ENCODE measurements at regions not wholly inside any gene's neighbourhood (a gene's known extent, or its start where the extent isn't known, plus 50 kb on each side); places are given as distances from the start of the nearest gene placed in this dataset.

DNA sequence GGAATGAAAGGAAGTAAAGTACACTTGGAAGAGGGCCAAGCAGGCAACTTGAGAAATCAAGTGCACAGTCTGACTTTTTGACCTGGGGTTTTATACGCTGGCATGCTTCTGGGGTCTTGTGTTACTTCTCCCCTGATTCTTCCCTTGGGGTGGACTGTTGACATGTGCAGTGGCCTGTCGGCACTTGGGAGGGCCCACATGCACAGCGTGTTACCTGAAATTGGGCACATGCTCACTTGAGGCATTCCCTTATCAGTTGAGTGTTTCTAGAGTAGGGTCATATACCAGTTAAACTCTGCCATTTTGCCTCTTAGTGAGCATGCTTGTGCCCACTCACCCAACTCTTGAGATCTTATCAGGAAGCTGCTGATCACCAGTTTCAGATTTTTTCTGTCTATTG, 329.1 kb upstream of the SOX2 start:
- TF ChIP-seq, protein P1, sequence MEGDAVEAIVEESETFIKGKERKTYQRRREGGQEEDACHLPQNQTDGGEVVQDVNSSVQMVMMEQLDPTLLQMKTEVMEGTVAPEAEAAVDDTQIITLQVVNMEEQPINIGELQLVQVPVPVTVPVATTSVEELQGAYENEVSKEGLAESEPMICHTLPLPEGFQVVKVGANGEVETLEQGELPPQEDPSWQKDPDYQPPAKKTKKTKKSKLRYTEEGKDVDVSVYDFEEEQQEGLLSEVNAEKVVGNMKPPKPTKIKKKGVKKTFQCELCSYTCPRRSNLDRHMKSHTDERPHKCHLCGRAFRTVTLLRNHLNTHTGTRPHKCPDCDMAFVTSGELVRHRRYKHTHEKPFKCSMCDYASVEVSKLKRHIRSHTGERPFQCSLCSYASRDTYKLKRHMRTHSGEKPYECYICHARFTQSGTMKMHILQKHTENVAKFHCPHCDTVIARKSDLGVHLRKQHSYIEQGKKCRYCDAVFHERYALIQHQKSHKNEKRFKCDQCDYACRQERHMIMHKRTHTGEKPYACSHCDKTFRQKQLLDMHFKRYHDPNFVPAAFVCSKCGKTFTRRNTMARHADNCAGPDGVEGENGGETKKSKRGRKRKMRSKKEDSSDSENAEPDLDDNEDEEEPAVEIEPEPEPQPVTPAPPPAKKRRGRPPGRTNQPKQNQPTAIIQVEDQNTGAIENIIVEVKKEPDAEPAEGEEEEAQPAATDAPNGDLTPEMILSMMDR (IDR thresholded peaks at IDR 0.05; ENCODE audit: low read depth, low read length): no peak
- no peaks in the 10 kb centered on the region for H3K36me3 ChIP-seq
- DNase-seq: no peak
- peaks cover 9% of the 10 kb centered on the region; the same call in 1 of the 2 replicates for H3K4me1 ChIP-seq
- H3K4me3 ChIP-seq (ENCODE audit: low read depth, low read length): no peak overlapping the region
- no peaks in the 10 kb centered on the region for H3K9me3 ChIP-seq
- H3K27me3 ChIP-seq: no peaks in the 10 kb centered on the region

DNA sequence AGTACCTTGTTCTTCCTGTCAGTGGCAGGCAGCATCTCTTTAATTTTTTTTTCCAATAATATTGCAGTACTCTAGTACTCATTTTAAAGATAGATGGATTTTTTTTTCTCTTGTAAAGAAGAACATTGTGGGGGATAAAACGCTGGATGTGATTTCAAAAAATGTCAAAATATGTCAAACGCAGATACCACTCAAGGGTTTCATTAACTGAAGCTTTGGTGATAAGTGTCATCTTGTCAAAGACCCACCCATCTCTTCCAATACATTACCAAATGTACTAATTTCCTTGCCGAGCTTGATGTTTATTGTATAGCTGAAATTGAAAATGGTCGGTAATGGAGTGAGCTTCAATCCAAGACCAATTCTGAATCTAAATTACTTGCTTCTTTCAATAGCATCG, 332.4 kb upstream of the SOX2 start:
- Histone ChIP-seq H3K4me1 (peaks cover 9% of the 10 kb centered on the region; the same call in 1 of the 2 replicates), H3K9me3 (no peaks in the 10 kb centered on the region), H3K27me3 (no peaks in the 10 kb centered on the region), H3K4me3 (ENCODE audit: low read depth, low read length) (no peak overlapping the region), H3K36me3 (no peaks in the 10 kb centered on the region)
- TF ChIP-seq, protein P1 (IDR thresholded peaks at IDR 0.05; ENCODE audit: low read depth, low read length): no peak
- no peak for DNase-seq

DNA sequence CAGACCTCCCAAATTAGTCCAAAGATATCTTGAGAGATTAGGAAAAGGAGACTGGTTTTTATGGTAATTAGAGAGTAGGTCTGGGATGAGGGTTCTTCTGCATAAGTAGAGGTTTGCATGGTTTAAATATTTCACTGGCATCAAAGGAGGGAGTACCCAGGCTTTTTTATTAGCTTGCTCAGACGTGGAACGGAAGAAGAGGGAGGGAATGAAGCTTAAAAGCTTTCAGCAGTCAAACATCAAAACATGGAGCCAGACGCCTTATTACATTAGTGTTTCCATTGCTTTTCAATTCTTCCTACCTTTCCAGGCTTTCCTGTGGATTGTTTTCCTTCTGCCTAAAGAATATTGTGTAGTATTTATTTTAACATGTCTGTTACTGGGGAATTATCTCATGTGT, 342.1 kb upstream of the SOX2 start:
- Histone ChIP-seq H3K4me3 (ENCODE audit: low read depth, low read length) (no peak overlapping the region), H3K4me1 (peaks cover 7% of the 10 kb centered on the region; the same call in 1 of the 2 replicates), H3K9me3 (no peaks in the 10 kb centered on the region), H3K27me3 (no peaks in the 10 kb centered on the region), H3K36me3 (no peaks in the 10 kb centered on the region)
- DNase-seq: no peak
- TF ChIP-seq, protein P1 (IDR thresholded peaks at IDR 0.05; ENCODE audit: low read depth, low read length): no peak

DNA sequence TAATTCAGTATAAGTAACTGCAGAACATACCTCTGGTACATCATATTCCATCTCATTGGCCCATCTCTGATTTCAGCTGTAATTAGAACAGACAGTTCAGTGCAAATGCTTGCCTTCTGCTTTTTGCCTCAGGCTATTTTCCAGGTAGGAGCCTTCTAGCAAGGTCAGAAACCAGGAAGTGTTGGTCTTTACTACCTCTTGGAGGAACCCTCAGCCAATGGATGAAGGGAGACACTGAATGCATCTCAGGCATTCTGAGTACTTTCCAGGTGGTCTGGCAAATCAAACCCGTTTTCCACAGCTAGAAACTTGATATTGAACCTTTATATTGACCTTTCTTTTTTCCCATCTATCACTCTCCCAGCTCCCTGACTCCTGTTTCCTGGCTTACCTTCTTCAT, 348.5 kb upstream of the SOX2 start:
- TF ChIP-seq, protein P1 (IDR thresholded peaks at IDR 0.05; ENCODE audit: low read depth, low read length): no peak
- Histone ChIP-seq H3K36me3 (no peaks in the 10 kb centered on the region), H3K4me1 (peaks cover 19% of the 10 kb centered on the region), H3K27me3 (no peaks in the 10 kb centered on the region), H3K4me3 (ENCODE audit: low read depth, low read length) (no peak overlapping the region), H3K9me3 (no peaks in the 10 kb centered on the region)
- DNase-seq: no peak

DNA sequence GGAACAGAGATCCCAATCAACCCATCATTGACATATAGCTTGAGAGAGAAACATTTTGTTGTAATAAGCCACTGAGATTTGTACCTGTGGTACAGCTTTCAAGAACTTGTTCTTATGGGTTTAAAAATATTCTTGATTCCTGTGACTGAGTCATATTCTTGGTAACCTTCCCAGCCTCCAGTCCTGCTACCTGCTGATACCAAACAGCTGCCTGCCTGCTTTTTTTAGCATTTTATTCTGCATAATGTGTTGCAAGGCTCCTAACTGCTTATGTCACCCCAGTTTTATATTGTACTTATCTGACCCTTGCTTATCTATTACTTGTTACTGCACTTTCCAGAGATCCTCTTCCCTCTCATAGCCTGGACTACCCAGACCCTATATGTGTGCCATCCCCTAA, 349.3 kb upstream of the SOX2 start:
- Histone ChIP-seq H3K27me3 (no peaks in the 10 kb centered on the region), H3K4me1 (peaks cover 23% of the 10 kb centered on the region), H3K9me3 (no peaks in the 10 kb centered on the region), H3K36me3 (no peaks in the 10 kb centered on the region), H3K4me3 (ENCODE audit: low read depth, low read length) (no peak overlapping the region)
- DNase-seq: no peak
- TF ChIP-seq, protein P1 (IDR thresholded peaks at IDR 0.05; ENCODE audit: low read depth, low read length): no peak

DNA sequence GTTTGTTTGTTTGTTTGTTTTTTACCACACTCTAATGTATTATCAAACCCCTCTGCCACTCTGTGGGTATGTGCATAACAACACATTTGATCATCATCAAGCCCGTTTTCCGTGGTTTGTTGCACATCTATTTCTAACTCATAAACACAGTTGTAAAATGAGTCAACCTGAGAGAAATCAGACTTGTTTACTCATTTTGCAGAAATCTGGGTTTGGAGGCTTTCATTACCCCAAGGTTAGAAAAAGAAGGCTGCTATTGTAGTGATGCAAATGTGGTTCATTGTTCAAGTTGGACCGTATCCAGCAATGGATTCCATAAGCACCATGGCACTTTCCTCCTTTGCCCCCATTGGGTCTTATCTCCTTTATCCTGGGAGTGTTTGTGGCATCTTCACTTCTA, 353.2 kb upstream of the SOX2 start:
- Histone ChIP-seq H3K36me3 (no peaks in the 10 kb centered on the region), H3K4me1 (peaks cover 23% of the 10 kb centered on the region), H3K9me3 (no peaks in the 10 kb centered on the region), H3K27me3 (no peaks in the 10 kb centered on the region), H3K4me3 (ENCODE audit: low read depth, low read length) (no peak overlapping the region)
- DNase-seq: no peak
- TF ChIP-seq, protein P1 (IDR thresholded peaks at IDR 0.05; ENCODE audit: low read depth, low read length): no peak

Measured in BE2C (cell line).